HEK293 (cell line): ENCODE measurements at regions not wholly inside any gene's neighbourhood (a gene's known extent, or its start where the extent isn't known, plus 50 kb on each side); places are given as distances from the start of the nearest gene placed in this dataset.

Source experiments
- CTCF ChIA-PET: fragments of 350-600 bp; formaldehyde crosslinking; extraction: SDS; loops from one replicate; lab custom pipeline; 2021; ENCODE audit warnings: antibody characterized with exemption; lab: Yijun Ruan, JAX
- POLR2A ChIA-PET: fragments of 300-600 bp; formaldehyde crosslinking; extraction: SDS; loops from one replicate; lab custom pipeline; 2020; ENCODE audit warnings: antibody characterized with exemption, inconsistent platforms; lab: Yijun Ruan, JAX
- H3K27ac ChIP-seq: fragments of 200-500 bp; sonication (Bioruptor generic); 2 replicates; pipeline ENCODE4 v1.5.1; 2014; ENCODE audit warnings: low read depth, low read length, control low read depth, inconsistent platforms; ENCODE audit errors: extremely low read depth
- H3K36me3 ChIP-seq, 2 experiments: fragments of 200-500 bp in 1 of 2; sonication (Bioruptor generic) in 1 of 2; 1 replicate in 1 of 2; 2 replicates in 1 of 2; pipeline ENCODE4 v1.5.1; 2014 to 2017; ENCODE audit warnings: inconsistent platforms in 2 of 2, low read length in 2 of 2; ENCODE audit not compliant: control insufficient read depth in 2 of 2, insufficient read depth in 1 of 2
- H3K4me1 ChIP-seq: fragments of 200-500 bp; sonication (Bioruptor generic); 2 replicates; pipeline ENCODE4 v1.5.1; 2014; ENCODE audit warnings: mild to moderate bottlenecking, low read length, inconsistent platforms; ENCODE audit not compliant: control insufficient read depth, insufficient read depth
- H3K4me3 ChIP-seq: 2 replicates; pipeline ENCODE4 v1.5.1; 2011; ENCODE audit warnings: low read depth, mild to moderate bottlenecking, control low read depth, low read length, moderate library complexity
- H3K9me3 ChIP-seq: fragments of 200-500 bp; sonication (Bioruptor generic); 2 replicates; pipeline ENCODE4 v1.5.1; 2014; ENCODE audit warnings: low read depth, low read length, inconsistent platforms; ENCODE audit not compliant: control insufficient read depth, insufficient read depth
- KLF10 ChIP-seq: fragments of 450-650 bp; IDR thresholded peaks from 2 replicates; pipeline ENCODE4 v1.5.1; 2018; ENCODE audit warnings: missing biosample characterization, mild to moderate bottlenecking, missing genetic modification characterization
- SALL2 ChIP-seq: fragments of 450-650 bp; formaldehyde crosslinking; IDR thresholded peaks from 2 replicates; pipeline ENCODE4 v1.5.0; 2017; ENCODE audit warnings: missing biosample characterization, mild to moderate bottlenecking, missing genetic modification characterization, borderline replicate concordance
- SP2 ChIP-seq: fragments of 450-650 bp; formaldehyde crosslinking; IDR thresholded peaks from 2 replicates; pipeline ENCODE4 v1.5.1; 2016; ENCODE audit warnings: missing biosample characterization, missing genetic modification characterization
- ZFP3 ChIP-seq: fragments of 450-650 bp; formaldehyde crosslinking; IDR thresholded peaks from 2 replicates; pipeline ENCODE4 v1.5.1; 2016; ENCODE audit warnings: low read depth, missing biosample characterization, missing genetic modification characterization
- ZNF132 ChIP-seq: fragments of 450-650 bp; formaldehyde crosslinking; IDR thresholded peaks from 2 replicates; pipeline ENCODE4 v1.5.1; 2017; ENCODE audit warnings: missing biosample characterization, missing genetic modification characterization, borderline replicate concordance
- ZNF146 ChIP-seq: fragments of 450-650 bp; formaldehyde crosslinking; IDR thresholded peaks from 2 replicates; pipeline ENCODE4 v1.5.1; 2016; ENCODE audit warnings: missing biosample characterization, missing genetic modification characterization
- ZNF2 ChIP-seq: fragments of 450-650 bp; formaldehyde crosslinking; IDR thresholded peaks from 2 replicates; pipeline ENCODE4 v1.5.1; 2016; ENCODE audit warnings: missing biosample characterization, missing genetic modification characterization
- ZNF214 ChIP-seq: fragments of 450-650 bp; formaldehyde crosslinking; IDR thresholded peaks from 2 replicates; pipeline ENCODE4 v1.5.1; 2017; ENCODE audit warnings: missing biosample characterization, mild to moderate bottlenecking, missing genetic modification characterization, borderline replicate concordance
- ZNF544 ChIP-seq: fragments of 450-650 bp; formaldehyde crosslinking; IDR thresholded peaks from 2 replicates; pipeline ENCODE4 v1.5.0; 2017; ENCODE audit warnings: missing biosample characterization, missing genetic modification characterization
- ZNF549 ChIP-seq: fragments of 450-650 bp; IDR thresholded peaks from 2 replicates; pipeline ENCODE4 v1.5.1; 2018; ENCODE audit warnings: missing biosample characterization, missing genetic modification characterization, mild to moderate bottlenecking, inconsistent platforms, moderate library complexity
- ZNF571 ChIP-seq: fragments of 450-650 bp; formaldehyde crosslinking; IDR thresholded peaks from 2 replicates; pipeline ENCODE4 v1.5.0; 2017; ENCODE audit warnings: missing biosample characterization, missing genetic modification characterization
- ZNF658 ChIP-seq: fragments of 450-650 bp; formaldehyde crosslinking; IDR thresholded peaks from 2 replicates; pipeline ENCODE4; 2016; ENCODE audit warnings: missing biosample characterization, missing genetic modification characterization
- ZNF792 ChIP-seq: fragments of 450-650 bp; formaldehyde crosslinking; IDR thresholded peaks from 2 replicates; pipeline ENCODE4 v1.5.1; 2016; ENCODE audit warnings: missing biosample characterization, missing genetic modification characterization
- TF ChIP-seq, protein P1 (sequence below): fragments of 450-650 bp; formaldehyde crosslinking; conservative IDR thresholded peaks from 2 replicates; pipeline ENCODE4 v1.5.1; 2016; ENCODE audit warnings: low read depth, missing biosample characterization, missing genetic modification characterization
- TF ChIP-seq, protein P2 (sequence below): fragments of 450-650 bp; formaldehyde crosslinking; IDR thresholded peaks from 2 replicates; pipeline ENCODE4 v1.5.1; 2017; ENCODE audit warnings: missing biosample characterization, missing genetic modification characterization
- TF ChIP-seq, protein P3 (sequence below): fragments of 450-650 bp; formaldehyde crosslinking; IDR thresholded peaks from 2 replicates; pipeline ENCODE4 v1.5.1; 2016; ENCODE audit warnings: missing biosample characterization, missing genetic modification characterization
- TF ChIP-seq, protein P4 (sequence below): fragments of 450-650 bp; formaldehyde crosslinking; IDR thresholded peaks from 2 replicates; pipeline ENCODE4; 2016; ENCODE audit warnings: missing biosample characterization, missing genetic modification characterization
- TF ChIP-seq, protein P5 (sequence below): fragments of 450-650 bp; formaldehyde crosslinking; IDR thresholded peaks from 2 replicates; pipeline ENCODE4 v1.5.1; 2017; ENCODE audit warnings: missing biosample characterization, missing genetic modification characterization
- TF ChIP-seq, protein P6 (sequence below): fragments of 450-650 bp; formaldehyde crosslinking; IDR thresholded peaks from 2 replicates; pipeline ENCODE4 v1.5.1; 2016; ENCODE audit warnings: missing biosample characterization, missing genetic modification characterization
- TF ChIP-seq, protein P7 (sequence below): fragments of 450-650 bp; formaldehyde crosslinking; IDR thresholded peaks from 2 replicates; pipeline ENCODE4 v1.5.1; 2016; ENCODE audit warnings: missing biosample characterization, missing genetic modification characterization, borderline replicate concordance

DNA sequence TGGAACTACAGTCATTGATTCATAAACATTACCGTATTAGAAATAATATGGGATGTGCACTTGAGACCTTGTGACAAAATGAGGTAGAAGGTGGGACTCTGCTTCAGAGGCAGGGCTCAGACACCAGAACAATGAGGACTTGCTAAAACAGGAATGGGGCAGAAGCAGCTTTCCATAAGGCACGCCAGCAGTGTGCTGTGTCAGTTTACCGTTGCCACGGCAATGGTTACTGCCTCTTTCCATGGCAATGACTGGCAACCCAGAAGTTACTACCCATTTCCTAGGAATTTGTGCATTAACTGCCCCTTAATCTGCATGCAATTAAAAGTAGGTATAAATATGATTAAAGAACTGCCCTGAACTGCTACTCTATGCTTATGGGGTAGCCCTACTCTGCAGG is 169.0 kb downstream of the CHRM3 start:
- no peak for TF ChIP-seq ZNF658 (tag by site-specific recombination)
- TF ChIP-seq SALL2 (tag by site-specific recombination), result no peak
- TF ChIP-seq ZFP3 (tag by site-specific recombination), result no peak
- no peak for TF ChIP-seq SP2 (tag by site-specific recombination)
- TF ChIP-seq ZNF549 (tag by site-specific recombination), result no peak
- TF ChIP-seq ZNF214 (tag by site-specific recombination), result no peak
- ChIA-PET CTCF (interaction anchor here (1.2 kb wide), 1 partner anchor 10 kb away, joined by 4 read pairs; no protein-coding TSS in a partner anchor), POLR2A (no interaction called here)
- Histone ChIP-seq H3K4me3 (no peak overlapping the region), H3K4me1 (no peaks in the 10 kb centered on the region), H3K9me3 (no peaks in the 10 kb centered on the region), H3K36me3 (no peaks in the 10 kb centered on the region), H3K27ac (no peak overlapping the region)

DNA sequence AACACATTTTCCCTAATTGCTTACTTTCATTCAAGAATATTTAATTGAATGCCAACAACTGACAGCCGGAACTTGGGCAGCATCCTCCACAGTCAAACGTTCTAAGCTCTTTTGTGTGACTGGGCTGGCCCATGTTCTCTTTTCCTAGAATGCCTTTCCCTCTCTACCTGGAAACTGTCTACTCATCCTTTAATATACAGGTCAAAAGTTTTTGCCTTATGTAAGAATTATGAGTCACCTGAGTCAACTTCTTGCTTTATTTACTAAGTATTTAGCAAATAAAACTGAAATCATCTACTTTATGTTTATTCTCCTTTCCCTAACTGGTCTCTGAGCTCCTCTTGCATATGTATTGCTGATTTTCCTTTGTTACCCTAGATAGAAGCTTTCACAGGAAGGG is 172.2 kb downstream of the CHRM3 start:
- no peaks in the 10 kb centered on the region for H3K9me3 ChIP-seq
- no peaks in the 10 kb centered on the region for H3K36me3 ChIP-seq
- H3K27ac ChIP-seq, result no peak overlapping the region
- CTCF ChIA-PET, result no interaction called here
- no peaks in the 10 kb centered on the region for H3K4me1 ChIP-seq
- TF ChIP-seq, protein P1, sequence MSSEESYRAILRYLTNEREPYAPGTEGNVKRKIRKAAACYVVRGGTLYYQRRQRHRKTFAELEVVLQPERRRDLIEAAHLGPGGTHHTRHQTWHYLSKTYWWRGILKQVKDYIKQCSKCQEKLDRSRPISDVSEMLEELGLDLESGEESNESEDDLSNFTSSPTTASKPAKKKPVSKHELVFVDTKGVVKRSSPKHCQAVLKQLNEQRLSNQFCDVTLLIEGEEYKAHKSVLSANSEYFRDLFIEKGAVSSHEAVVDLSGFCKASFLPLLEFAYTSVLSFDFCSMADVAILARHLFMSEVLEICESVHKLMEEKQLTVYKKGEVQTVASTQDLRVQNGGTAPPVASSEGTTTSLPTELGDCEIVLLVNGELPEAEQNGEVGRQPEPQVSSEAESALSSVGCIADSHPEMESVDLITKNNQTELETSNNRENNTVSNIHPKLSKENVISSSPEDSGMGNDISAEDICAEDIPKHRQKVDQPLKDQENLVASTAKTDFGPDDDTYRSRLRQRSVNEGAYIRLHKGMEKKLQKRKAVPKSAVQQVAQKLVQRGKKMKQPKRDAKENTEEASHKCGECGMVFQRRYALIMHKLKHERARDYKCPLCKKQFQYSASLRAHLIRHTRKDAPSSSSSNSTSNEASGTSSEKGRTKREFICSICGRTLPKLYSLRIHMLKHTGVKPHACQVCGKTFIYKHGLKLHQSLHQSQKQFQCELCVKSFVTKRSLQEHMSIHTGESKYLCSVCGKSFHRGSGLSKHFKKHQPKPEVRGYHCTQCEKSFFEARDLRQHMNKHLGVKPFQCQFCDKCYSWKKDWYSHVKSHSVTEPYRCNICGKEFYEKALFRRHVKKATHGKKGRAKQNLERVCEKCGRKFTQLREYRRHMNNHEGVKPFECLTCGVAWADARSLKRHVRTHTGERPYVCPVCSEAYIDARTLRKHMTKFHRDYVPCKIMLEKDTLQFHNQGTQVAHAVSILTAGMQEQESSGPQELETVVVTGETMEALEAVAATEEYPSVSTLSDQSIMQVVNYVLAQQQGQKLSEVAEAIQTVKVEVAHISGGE (tag by site-specific recombination), result no peak
- TF ChIP-seq KLF10 (tag by site-specific recombination), result no peak
- TF ChIP-seq, protein P2, sequence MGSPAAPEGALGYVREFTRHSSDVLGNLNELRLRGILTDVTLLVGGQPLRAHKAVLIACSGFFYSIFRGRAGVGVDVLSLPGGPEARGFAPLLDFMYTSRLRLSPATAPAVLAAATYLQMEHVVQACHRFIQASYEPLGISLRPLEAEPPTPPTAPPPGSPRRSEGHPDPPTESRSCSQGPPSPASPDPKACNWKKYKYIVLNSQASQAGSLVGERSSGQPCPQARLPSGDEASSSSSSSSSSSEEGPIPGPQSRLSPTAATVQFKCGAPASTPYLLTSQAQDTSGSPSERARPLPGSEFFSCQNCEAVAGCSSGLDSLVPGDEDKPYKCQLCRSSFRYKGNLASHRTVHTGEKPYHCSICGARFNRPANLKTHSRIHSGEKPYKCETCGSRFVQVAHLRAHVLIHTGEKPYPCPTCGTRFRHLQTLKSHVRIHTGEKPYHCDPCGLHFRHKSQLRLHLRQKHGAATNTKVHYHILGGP (tag by site-specific recombination), result no peak
- TF ChIP-seq, protein P3, sequence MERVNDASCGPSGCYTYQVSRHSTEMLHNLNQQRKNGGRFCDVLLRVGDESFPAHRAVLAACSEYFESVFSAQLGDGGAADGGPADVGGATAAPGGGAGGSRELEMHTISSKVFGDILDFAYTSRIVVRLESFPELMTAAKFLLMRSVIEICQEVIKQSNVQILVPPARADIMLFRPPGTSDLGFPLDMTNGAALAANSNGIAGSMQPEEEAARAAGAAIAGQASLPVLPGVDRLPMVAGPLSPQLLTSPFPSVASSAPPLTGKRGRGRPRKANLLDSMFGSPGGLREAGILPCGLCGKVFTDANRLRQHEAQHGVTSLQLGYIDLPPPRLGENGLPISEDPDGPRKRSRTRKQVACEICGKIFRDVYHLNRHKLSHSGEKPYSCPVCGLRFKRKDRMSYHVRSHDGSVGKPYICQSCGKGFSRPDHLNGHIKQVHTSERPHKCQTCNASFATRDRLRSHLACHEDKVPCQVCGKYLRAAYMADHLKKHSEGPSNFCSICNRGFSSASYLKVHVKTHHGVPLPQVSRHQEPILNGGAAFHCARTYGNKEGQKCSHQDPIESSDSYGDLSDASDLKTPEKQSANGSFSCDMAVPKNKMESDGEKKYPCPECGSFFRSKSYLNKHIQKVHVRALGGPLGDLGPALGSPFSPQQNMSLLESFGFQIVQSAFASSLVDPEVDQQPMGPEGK (tag by site-specific recombination), result no peak
- TF ChIP-seq, protein P4, sequence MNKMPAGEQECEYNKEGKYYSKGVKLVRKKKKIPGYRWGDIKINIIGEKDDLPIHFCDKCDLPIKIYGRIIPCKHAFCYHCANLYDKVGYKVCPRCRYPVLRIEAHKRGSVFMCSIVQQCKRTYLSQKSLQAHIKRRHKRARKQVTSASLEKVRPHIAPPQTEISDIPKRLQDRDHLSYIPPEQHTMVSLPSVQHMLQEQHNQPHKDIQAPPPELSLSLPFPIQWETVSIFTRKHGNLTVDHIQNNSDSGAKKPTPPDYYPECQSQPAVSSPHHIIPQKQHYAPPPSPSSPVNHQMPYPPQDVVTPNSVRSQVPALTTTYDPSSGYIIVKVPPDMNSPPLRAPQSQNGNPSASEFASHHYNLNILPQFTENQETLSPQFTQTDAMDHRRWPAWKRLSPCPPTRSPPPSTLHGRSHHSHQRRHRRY (tag by site-specific recombination), result no peak
- TF ChIP-seq ZNF146, result no peak
- TF ChIP-seq, protein P5, sequence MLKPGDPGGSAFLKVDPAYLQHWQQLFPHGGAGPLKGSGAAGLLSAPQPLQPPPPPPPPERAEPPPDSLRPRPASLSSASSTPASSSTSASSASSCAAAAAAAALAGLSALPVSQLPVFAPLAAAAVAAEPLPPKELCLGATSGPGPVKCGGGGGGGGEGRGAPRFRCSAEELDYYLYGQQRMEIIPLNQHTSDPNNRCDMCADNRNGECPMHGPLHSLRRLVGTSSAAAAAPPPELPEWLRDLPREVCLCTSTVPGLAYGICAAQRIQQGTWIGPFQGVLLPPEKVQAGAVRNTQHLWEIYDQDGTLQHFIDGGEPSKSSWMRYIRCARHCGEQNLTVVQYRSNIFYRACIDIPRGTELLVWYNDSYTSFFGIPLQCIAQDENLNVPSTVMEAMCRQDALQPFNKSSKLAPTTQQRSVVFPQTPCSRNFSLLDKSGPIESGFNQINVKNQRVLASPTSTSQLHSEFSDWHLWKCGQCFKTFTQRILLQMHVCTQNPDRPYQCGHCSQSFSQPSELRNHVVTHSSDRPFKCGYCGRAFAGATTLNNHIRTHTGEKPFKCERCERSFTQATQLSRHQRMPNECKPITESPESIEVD (tag by site-specific recombination), result no peak
- TF ChIP-seq, protein P6, sequence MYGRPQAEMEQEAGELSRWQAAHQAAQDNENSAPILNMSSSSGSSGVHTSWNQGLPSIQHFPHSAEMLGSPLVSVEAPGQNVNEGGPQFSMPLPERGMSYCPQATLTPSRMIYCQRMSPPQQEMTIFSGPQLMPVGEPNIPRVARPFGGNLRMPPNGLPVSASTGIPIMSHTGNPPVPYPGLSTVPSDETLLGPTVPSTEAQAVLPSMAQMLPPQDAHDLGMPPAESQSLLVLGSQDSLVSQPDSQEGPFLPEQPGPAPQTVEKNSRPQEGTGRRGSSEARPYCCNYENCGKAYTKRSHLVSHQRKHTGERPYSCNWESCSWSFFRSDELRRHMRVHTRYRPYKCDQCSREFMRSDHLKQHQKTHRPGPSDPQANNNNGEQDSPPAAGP (tag by site-specific recombination), result no peak
- no peak for TF ChIP-seq ZNF544
- TF ChIP-seq ZNF132 (tag by site-specific recombination), result no peak
- TF ChIP-seq, protein P7, sequence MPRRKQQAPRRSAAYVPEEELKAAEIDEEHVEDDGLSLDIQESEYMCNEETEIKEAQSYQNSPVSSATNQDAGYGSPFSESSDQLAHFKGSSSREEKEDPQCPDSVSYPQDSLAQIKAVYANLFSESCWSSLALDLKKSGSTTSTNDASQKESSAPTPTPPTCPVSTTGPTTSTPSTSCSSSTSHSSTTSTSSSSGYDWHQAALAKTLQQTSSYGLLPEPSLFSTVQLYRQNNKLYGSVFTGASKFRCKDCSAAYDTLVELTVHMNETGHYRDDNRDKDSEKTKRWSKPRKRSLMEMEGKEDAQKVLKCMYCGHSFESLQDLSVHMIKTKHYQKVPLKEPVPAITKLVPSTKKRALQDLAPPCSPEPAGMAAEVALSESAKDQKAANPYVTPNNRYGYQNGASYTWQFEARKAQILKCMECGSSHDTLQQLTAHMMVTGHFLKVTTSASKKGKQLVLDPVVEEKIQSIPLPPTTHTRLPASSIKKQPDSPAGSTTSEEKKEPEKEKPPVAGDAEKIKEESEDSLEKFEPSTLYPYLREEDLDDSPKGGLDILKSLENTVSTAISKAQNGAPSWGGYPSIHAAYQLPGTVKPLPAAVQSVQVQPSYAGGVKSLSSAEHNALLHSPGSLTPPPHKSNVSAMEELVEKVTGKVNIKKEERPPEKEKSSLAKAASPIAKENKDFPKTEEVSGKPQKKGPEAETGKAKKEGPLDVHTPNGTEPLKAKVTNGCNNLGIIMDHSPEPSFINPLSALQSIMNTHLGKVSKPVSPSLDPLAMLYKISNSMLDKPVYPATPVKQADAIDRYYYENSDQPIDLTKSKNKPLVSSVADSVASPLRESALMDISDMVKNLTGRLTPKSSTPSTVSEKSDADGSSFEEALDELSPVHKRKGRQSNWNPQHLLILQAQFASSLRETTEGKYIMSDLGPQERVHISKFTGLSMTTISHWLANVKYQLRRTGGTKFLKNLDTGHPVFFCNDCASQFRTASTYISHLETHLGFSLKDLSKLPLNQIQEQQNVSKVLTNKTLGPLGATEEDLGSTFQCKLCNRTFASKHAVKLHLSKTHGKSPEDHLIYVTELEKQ (tag by site-specific recombination), result no peak
- no peak for TF ChIP-seq ZNF571 (tag by site-specific recombination)
- TF ChIP-seq ZNF792 (tag by site-specific recombination), result no peak
- TF ChIP-seq ZNF2 (tag by site-specific recombination), result no peak
- TF ChIP-seq, all 188 proteins: peak for 0
- POLR2A ChIA-PET, result no interaction called here
- no peak overlapping the region for H3K4me3 ChIP-seq
